OCI-LY1 (cell line): ENCODE measurements at regions not wholly inside any gene's neighbourhood (a gene's known extent, or its start where the extent isn't known, plus 50 kb on each side); places are given as distances from the start of the nearest gene placed in this dataset.

Source experiments
- H2AFZ ChIP-seq: fragments of 200-600 bp; sonication (generic), shearing (Covaris generic); 2 replicates; pipeline ENCODE4 v1.6.0; 2014; ENCODE audit warnings: antibody characterized with exemption, mild to moderate bottlenecking, low read length
- H3F3A ChIP-seq: fragments of 200-600 bp; sonication (generic), shearing (Covaris generic); 2 replicates; pipeline ENCODE4 v1.6.0; 2014; ENCODE audit warnings: mild to moderate bottlenecking, antibody characterized with exemption, low read length, moderate library complexity; ENCODE audit not compliant: insufficient read depth
- H3K27ac ChIP-seq: fragments of 200-600 bp; sonication (generic); 2 replicates; pipeline ENCODE4 v1.5.1; 2014; ENCODE audit warnings: low read length, mixed run types, mild to moderate bottlenecking, low read depth; ENCODE audit not compliant: poor library complexity, severe bottlenecking
- H3K27me3 ChIP-seq: fragments of 200-600 bp; sonication (generic); 2 replicates; pipeline ENCODE4 v1.6.0; 2014; ENCODE audit warnings: antibody characterized with exemption, mild to moderate bottlenecking, low read length, moderate library complexity; ENCODE audit not compliant: insufficient read depth
- H3K36me3 ChIP-seq: fragments of 200-600 bp; sonication (generic); 2 replicates; pipeline ENCODE4 v1.6.1; 2014; ENCODE audit warnings: mild to moderate bottlenecking, antibody characterized with exemption, low read length, moderate library complexity, mixed read lengths; ENCODE audit not compliant: insufficient read depth
- H3K4me1 ChIP-seq: fragments of 200-600 bp; sonication (generic); 2 replicates; pipeline ENCODE4 v1.5.1; 2014; ENCODE audit warnings: mild to moderate bottlenecking, low read length, moderate library complexity; ENCODE audit not compliant: insufficient read depth, severe bottlenecking
- H3K4me2 ChIP-seq: fragments of 200-600 bp; sonication (generic), shearing (Covaris generic); 2 replicates; pipeline ENCODE4 v1.6.1; 2014; ENCODE audit warnings: low read length
- H3K4me3 ChIP-seq: fragments of 200-600 bp; sonication (generic); 2 replicates; pipeline ENCODE4 v1.5.1; 2014; ENCODE audit warnings: low read length, low read depth, mild to moderate bottlenecking, mixed read lengths; ENCODE audit not compliant: poor library complexity, severe bottlenecking
- H3K79me2 ChIP-seq: fragments of 200-600 bp; shearing (Covaris generic); 2 replicates; pipeline ENCODE4 v1.6.1; 2016; ENCODE audit warnings: mixed run types, low read length, mixed read lengths; ENCODE audit not compliant: insufficient read depth
- H3K9ac ChIP-seq: fragments of 200-600 bp; sonication (generic), shearing (Covaris generic); 2 replicates; pipeline ENCODE4 v1.6.1; 2014; ENCODE audit warnings: mild to moderate bottlenecking, low read length, mixed read lengths
- H3K9me2 ChIP-seq: fragments of 200-600 bp; sonication (generic), shearing (Covaris generic); 2 replicates; pipeline ENCODE4 v1.6.1; 2014; ENCODE audit warnings: low read depth, mild to moderate bottlenecking, low read length, mixed read lengths
- H3K9me3 ChIP-seq: fragments of 200-600 bp; shearing (Covaris generic); 2 replicates; pipeline ENCODE4 v1.6.1; 2014; ENCODE audit warnings: low read length, mixed read lengths
- H4K20me1 ChIP-seq: fragments of 200-600 bp; sonication (generic), shearing (Covaris generic); 2 replicates; pipeline ENCODE4 v1.6.0; 2016; ENCODE audit warnings: mild to moderate bottlenecking, low read length; ENCODE audit not compliant: insufficient read depth
- EZH2 ChIP-seq: fragments of 200-600 bp; sonication (generic), shearing (Covaris generic); IDR thresholded peaks from 2 replicates; pipeline ENCODE4 v1.8.0; 2017; ENCODE audit warnings: borderline replicate concordance, mixed run types, mild to moderate bottlenecking, antibody characterized with exemption, low read length, moderate library complexity, mixed read lengths
- TF ChIP-seq, protein P1 (sequence below): fragments of 200-600 bp; sonication (generic), shearing (Covaris generic); IDR thresholded peaks from 2 replicates; pipeline ENCODE4 v1.5.1; 2017; ENCODE audit warnings: mild to moderate bottlenecking, antibody characterized with exemption, low read length, moderate library complexity, mixed read lengths

GRCh38 chr6:169082093-169082492 lies 171.6 kb downstream of the THBS2 start:
- no peak overlapping the region for H3K27ac ChIP-seq
- H3F3A ChIP-seq: no peaks in the 10 kb centered on the region
- H3K36me3 ChIP-seq: no peaks in the 10 kb centered on the region
- no peaks in the 10 kb centered on the region for H3K79me2 ChIP-seq
- TF ChIP-seq, protein P1, sequence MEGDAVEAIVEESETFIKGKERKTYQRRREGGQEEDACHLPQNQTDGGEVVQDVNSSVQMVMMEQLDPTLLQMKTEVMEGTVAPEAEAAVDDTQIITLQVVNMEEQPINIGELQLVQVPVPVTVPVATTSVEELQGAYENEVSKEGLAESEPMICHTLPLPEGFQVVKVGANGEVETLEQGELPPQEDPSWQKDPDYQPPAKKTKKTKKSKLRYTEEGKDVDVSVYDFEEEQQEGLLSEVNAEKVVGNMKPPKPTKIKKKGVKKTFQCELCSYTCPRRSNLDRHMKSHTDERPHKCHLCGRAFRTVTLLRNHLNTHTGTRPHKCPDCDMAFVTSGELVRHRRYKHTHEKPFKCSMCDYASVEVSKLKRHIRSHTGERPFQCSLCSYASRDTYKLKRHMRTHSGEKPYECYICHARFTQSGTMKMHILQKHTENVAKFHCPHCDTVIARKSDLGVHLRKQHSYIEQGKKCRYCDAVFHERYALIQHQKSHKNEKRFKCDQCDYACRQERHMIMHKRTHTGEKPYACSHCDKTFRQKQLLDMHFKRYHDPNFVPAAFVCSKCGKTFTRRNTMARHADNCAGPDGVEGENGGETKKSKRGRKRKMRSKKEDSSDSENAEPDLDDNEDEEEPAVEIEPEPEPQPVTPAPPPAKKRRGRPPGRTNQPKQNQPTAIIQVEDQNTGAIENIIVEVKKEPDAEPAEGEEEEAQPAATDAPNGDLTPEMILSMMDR: no peak
- TF ChIP-seq EZH2: no peak
- H2AFZ ChIP-seq: no peak overlapping the region
- no peaks in the 10 kb centered on the region for H3K27me3 ChIP-seq
- no peaks in the 10 kb centered on the region for H3K4me1 ChIP-seq
- H3K9me2 ChIP-seq: no peaks in the 10 kb centered on the region
- H3K9ac ChIP-seq: no peak overlapping the region
- no peak overlapping the region for H3K4me3 ChIP-seq
- no peaks in the 10 kb centered on the region for H3K9me3 ChIP-seq
- H4K20me1 ChIP-seq: no peaks in the 10 kb centered on the region
- no peak overlapping the region for H3K4me2 ChIP-seq

GRCh38 chr6:169081248-169081647 lies 172.4 kb downstream of the THBS2 start:
- Histone ChIP-seq H4K20me1 (no peaks in the 10 kb centered on the region), H3K27ac (no peak overlapping the region), H3K4me3 (no peak overlapping the region), H3K27me3 (no peaks in the 10 kb centered on the region), H3K36me3 (no peaks in the 10 kb centered on the region), H3K9me3 (no peaks in the 10 kb centered on the region), H3K4me2 (no peak overlapping the region), H3F3A (no peaks in the 10 kb centered on the region), H3K79me2 (no peaks in the 10 kb centered on the region), H2AFZ (no peak overlapping the region), H3K9ac (no peak overlapping the region), H3K4me1 (no peaks in the 10 kb centered on the region), H3K9me2 (no peaks in the 10 kb centered on the region)
- TF ChIP-seq EZH2: no peak
- TF ChIP-seq, protein P1: no peak

DNA sequence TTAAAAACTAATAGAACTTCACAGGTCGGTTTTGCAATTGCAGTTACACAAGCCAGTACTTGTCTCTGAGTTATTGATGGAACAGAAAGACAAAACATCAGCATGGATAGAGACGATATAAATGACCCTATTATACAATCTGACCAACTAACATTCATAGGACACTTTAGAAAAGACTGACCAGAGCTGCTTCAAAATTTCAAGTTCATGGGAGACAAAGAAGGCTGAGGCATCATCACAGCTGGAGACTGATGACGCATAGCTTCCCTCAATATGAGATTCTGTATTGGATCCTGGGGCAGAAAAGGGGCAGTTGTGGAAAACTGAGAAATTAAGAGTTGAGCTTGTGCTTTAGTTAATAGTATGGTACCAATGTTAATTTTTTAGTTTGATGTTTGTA lies 174.0 kb downstream of the THBS2 start:
- no peaks in the 10 kb centered on the region for H3F3A ChIP-seq
- no peak overlapping the region for H3K27ac ChIP-seq
- H3K27me3 ChIP-seq: no peaks in the 10 kb centered on the region
- H3K4me2 ChIP-seq: no peak overlapping the region
- no peak overlapping the region for H3K9ac ChIP-seq
- H3K4me1 ChIP-seq: no peaks in the 10 kb centered on the region
- TF ChIP-seq, protein P1: no peak
- no peak for TF ChIP-seq EZH2
- H3K9me2 ChIP-seq: no peaks in the 10 kb centered on the region
- H3K9me3 ChIP-seq: no peaks in the 10 kb centered on the region
- no peak overlapping the region for H2AFZ ChIP-seq
- H3K36me3 ChIP-seq: no peaks in the 10 kb centered on the region
- no peaks in the 10 kb centered on the region for H3K79me2 ChIP-seq
- no peaks in the 10 kb centered on the region for H4K20me1 ChIP-seq
- H3K4me3 ChIP-seq: no peak overlapping the region
